ENCODE measurements at regions not wholly inside any gene's neighbourhood (a gene's known extent, or its start where the extent isn't known, plus 50 kb on each side); places are given as distances from the start of the nearest gene placed in this dataset.
"Not testable (repeated sequence)": the region's sequence is repeated elsewhere in the genome, so short reads cannot be mapped to it uniquely, and the experiment has no call there.

DNA sequence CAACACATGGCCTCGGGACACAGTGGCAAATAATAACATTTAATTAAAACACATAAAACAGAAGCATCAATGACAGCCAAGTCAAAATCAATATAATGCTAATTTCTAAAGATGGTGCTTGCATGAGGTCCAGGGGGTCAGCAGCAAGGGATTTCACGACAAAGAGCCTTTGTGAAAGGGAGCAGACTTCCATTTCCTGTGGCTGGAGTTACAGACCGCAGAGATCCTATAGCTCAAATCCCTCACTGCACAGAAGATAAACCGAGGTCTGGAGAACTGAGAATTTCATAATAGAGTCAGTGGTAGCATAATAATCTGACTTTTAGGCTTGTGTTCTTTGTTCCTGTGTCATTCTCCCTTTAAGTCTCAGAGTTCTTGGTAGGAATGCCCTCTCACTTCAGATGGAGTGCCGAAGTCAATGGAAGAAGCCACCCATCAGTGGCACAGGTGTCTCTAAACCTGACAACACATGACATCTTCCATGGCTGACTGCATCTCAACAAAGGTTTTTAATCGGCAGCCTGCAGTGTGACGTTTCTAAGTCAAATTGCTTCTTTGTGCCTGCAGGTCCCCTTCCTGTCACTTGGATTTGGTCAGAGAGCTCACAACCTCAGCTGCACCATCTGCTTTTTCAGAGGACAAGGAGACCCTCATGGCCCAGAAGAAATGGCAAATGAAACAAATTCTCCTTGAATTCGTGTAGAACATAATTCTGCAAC lies 67.4 kb downstream of the CARTPT start:
- H3K4me3 ChIP-seq (ENCODE audit: low read depth, low read length): no peak overlapping the region
- no peak for TF ChIP-seq CTCF (IDR thresholded peaks at IDR 0.05; ENCODE audit: borderline replicate concordance, insufficient read depth, low read depth, low read length)

GRCh38 chr5:71788794-71789193 lies 69.7 kb downstream of the CARTPT start:
- no peak for TF ChIP-seq CTCF (IDR thresholded peaks at IDR 0.05; ENCODE audit: borderline replicate concordance, insufficient read depth, low read depth, low read length)
- no peak overlapping the region for H3K4me3 ChIP-seq (ENCODE audit: low read depth, low read length)

DNA sequence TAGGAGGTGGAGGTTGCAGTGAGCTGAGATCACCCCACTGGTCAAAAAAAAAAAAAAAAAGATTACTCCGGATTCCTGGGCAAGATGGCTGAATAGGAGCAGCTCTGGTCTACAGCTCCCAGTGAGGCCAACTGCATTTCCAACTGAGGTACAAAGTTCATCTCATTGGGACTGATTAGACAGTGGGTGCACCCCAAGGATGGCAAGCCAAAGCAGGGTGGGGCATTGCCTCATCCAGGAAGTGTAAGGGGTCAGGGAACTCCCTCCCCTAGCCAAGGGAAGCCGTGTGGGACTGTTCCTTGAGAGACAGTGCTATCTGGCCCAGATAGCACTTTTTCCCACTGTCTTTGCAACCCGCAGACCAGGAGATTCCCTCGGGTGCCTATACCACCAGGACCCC lies 70.7 kb downstream of the CARTPT start:
- no peak for TF ChIP-seq CTCF (IDR thresholded peaks at IDR 0.05; ENCODE audit: borderline replicate concordance, insufficient read depth, low read depth, low read length)

DNA sequence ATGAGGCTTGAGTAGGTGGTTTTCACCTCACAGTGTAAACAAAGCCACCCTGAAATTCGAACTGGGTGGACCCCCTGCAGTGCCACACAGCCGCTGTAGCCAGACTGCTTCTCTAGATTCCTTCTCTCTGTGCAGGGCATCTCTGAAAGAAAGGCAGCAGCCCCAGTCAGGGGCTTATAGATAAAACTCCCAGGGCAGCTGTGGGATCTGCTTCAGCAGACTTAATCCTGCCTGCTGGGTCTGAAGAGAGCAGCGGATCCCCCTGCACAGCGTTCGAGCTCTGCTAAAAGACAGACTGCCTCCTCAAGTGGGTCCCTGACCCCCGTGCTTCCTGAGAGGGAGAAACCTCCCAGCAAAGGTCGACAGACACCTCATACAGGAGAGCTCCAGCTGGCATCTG lies 71.4 kb downstream of the CARTPT start:
- no peak for TF ChIP-seq CTCF (IDR thresholded peaks at IDR 0.05; ENCODE audit: borderline replicate concordance, insufficient read depth, low read depth, low read length)

More for the DNA sequence above, 70.7 kb downstream of the CARTPT start:
- H3K4me3 ChIP-seq (ENCODE audit: low read depth, low read length): no peak overlapping the region

GRCh38 chr5:71792041-71792440 lies 73.0 kb downstream of the CARTPT start:
- H3K4me3 ChIP-seq (ENCODE audit: low read depth, low read length): not testable (repeated sequence)

More for the DNA sequence above, 71.4 kb downstream of the CARTPT start:
- no peak overlapping the region for H3K4me3 ChIP-seq (ENCODE audit: low read depth, low read length)

GRCh38 chr5:71794061-71794695 lies 75.1 kb downstream of the CARTPT start:
- TF ChIP-seq CTCF (IDR thresholded peaks at IDR 0.05; ENCODE audit: borderline replicate concordance, insufficient read depth, low read depth, low read length): no peak
- no peak overlapping the region for H3K4me3 ChIP-seq (ENCODE audit: low read depth, low read length)

DNA sequence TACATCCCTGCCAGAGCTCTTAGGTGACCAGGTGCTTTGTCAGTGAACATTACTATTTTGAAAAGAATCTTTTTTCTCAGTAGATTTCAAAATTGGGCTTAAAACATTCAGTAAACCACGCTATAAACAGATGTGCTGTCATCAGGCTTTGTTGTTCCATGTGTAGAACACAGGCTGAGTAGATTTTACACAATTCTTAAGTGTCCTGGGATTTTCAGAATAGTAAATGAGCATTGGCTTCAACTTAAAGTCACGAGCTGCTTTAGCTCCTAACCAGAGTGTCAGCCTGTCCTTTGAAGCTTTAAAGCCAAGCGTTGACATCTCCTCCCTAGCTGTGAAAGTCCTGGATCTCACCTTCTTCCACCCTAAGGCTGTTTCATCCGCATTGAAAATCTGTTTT lies 83.6 kb downstream of the CARTPT start:
- TF ChIP-seq CTCF (IDR thresholded peaks at IDR 0.05; ENCODE audit: borderline replicate concordance, insufficient read depth, low read depth, low read length): no peak
- H3K4me3 ChIP-seq (ENCODE audit: low read depth, low read length): no peak overlapping the region
